SK-N-SH treated with all-trans-retinoic acid at 6 μM for 48 hours (cell line): ENCODE measurements at regions not wholly inside any gene's neighbourhood (a gene's known extent, or its start where the extent isn't known, plus 50 kb on each side); places are given as distances from the start of the nearest gene placed in this dataset.
A peak's percentile ranks its signal among the peaks of the same experiment; 100 is the strongest.

ENCODE experiments used
- ATAC-seq: fragments of 200-7000 bp; cut with Tn5 transposase; 3 replicates; pipeline ENCODE4 v1.9.1; 2020; ENCODE audit warnings: mild to moderate bottlenecking, moderate library complexity
- ARNTL ChIP-seq: fragments of 450-650 bp; formaldehyde crosslinking; IDR thresholded peaks from 2 replicates; pipeline ENCODE4 v1.5.0; 2020; ENCODE audit warnings: low read depth, mild to moderate bottlenecking, moderate library complexity, borderline replicate concordance
- BACH2 ChIP-seq: fragments of 250-450 bp; sonication (Bioruptor Pico); IDR thresholded peaks from 2 replicates; pipeline ENCODE4 v1.9.0; 2021; ENCODE audit warnings: mild to moderate bottlenecking, borderline replicate concordance
- CSDC2 ChIP-seq: fragments of 250-450 bp; sonication (Bioruptor Pico); IDR thresholded peaks from 2 replicates; pipeline ENCODE4 v1.5.0; 2020; ENCODE audit warnings: mild to moderate bottlenecking, moderate library complexity
- GLIS3 ChIP-seq: fragments of 250-450 bp; sonication (Bioruptor Pico); IDR thresholded peaks from 2 replicates; pipeline ENCODE4 v1.5.0; 2020; ENCODE audit warnings: mild to moderate bottlenecking, moderate library complexity
- OSR1 ChIP-seq: fragments of 250-450 bp; sonication (Bioruptor Pico); IDR thresholded peaks from 2 replicates; pipeline ENCODE4 v1.8.0; 2022; ENCODE audit warnings: moderate library complexity, mild to moderate bottlenecking, inconsistent platforms
- PPARA ChIP-seq: fragments of 250-450 bp; sonication (Bioruptor Pico); IDR thresholded peaks from 2 replicates; pipeline ENCODE4 v1.5.0; 2020; ENCODE audit warnings: mild to moderate bottlenecking, borderline replicate concordance
- RARB ChIP-seq: fragments of 250-450 bp; sonication (Bioruptor Pico); IDR thresholded peaks from 2 replicates; pipeline ENCODE4 v1.8.0; 2021; ENCODE audit warnings: mild to moderate bottlenecking, moderate library complexity
- TCF4 ChIP-seq: fragments of 250-450 bp; sonication (Bioruptor Pico); IDR thresholded peaks from 2 replicates; pipeline ENCODE4 v1.8.0; 2021; ENCODE audit warnings: mild to moderate bottlenecking, moderate library complexity, borderline replicate concordance
- TOX ChIP-seq: fragments of 250-450 bp; sonication (Bioruptor Pico); IDR thresholded peaks from 2 replicates; pipeline ENCODE4 v1.8.0; 2021; ENCODE audit warnings: mild to moderate bottlenecking, moderate library complexity, borderline replicate concordance
- ZFP3 ChIP-seq: fragments of 250-450 bp; sonication (Bioruptor Pico); IDR thresholded peaks from 2 replicates; pipeline ENCODE4 v1.5.0; 2020; ENCODE audit warnings: mild to moderate bottlenecking, moderate library complexity
- ZNF565 ChIP-seq: fragments of 450-650 bp; formaldehyde crosslinking; conservative IDR thresholded peaks from 2 replicates; pipeline ENCODE4 v1.5.0; 2020; ENCODE audit warnings: low read depth, mild to moderate bottlenecking, moderate library complexity
- ZNF8 ChIP-seq: fragments of 450-650 bp; formaldehyde crosslinking; IDR thresholded peaks from 2 replicates; pipeline ENCODE4 v1.5.0; 2020; ENCODE audit warnings: mild to moderate bottlenecking, moderate library complexity
- TF ChIP-seq, protein P1 (sequence below): fragments of 250-450 bp; sonication (Bioruptor Pico); IDR thresholded peaks from 2 replicates; pipeline ENCODE4 v1.8.0; 2020; ENCODE audit warnings: mild to moderate bottlenecking, moderate library complexity, borderline replicate concordance
- TF ChIP-seq, protein P2 (sequence below): fragments of 250-450 bp; sonication (Bioruptor Pico); IDR thresholded peaks from 2 replicates; pipeline ENCODE4 v1.5.0; 2020; ENCODE audit warnings: mild to moderate bottlenecking, moderate library complexity
- TF ChIP-seq, protein P3 (sequence below): fragments of 250-450 bp; sonication (Bioruptor Pico); IDR thresholded peaks from 2 replicates; pipeline ENCODE4 v1.8.0; 2021; ENCODE audit warnings: low read depth, mild to moderate bottlenecking, moderate library complexity, borderline replicate concordance
- TF ChIP-seq, protein P4 (sequence below): fragments of 250-450 bp; sonication (Bioruptor Pico); IDR thresholded peaks from 2 replicates; pipeline ENCODE4 v1.5.1; 2021; ENCODE audit warnings: mild to moderate bottlenecking, moderate library complexity

DNA sequence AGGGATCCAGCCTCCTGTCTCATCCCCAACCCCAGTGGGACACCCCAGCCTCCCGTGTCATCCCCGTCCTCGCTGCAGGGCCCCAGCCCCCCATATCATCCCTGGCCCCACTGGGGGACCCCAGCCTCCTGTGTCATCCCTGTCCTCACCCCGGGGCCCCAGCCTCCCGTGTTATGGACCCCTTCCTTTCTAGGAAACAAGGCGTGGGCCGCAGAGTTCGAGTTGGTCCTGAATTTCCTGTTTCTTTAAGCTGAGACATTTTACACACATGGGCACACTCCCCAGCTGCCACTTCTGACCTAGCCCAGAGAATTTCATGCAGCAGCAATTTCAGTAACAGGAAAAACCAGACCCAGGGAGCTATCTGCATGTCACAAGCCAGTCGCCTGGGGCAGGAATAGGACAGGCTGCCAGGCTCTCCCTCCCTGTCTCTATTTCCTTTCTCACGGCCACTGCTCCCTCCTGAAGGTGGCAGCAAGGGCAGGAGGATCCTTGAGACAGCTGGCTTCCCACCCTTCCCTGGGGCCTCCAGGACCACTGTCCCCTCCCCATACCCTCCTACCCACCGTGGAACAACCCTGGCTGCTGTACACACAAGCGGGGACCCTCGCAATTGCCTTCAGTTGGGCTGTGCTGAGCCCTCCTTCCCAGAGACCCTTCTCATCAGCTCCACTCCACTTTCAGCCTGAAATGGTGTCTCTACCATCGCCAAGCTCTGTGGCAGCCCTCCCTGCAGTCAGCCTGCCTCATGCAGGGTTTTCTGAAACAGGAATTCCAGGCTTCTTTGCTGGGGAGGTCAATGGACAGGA, 141.9 kb upstream of the ID2 start:
- TF ChIP-seq ARNTL (CRISPR knock-in tag) (no peak), ZFP3 (CRISPR knock-in tag) (no peak), TOX (CRISPR knock-in tag) (no peak), OSR1 (no peak), GLIS3 (CRISPR knock-in tag) (no peak), PPARA (CRISPR knock-in tag) (no peak), TCF4 (CRISPR knock-in tag) (peak; percentile 69; the same call in 1 of the 2 replicates), RARB (no peak), CSDC2 (CRISPR knock-in tag) (no peak)
- TF ChIP-seq, protein P1, sequence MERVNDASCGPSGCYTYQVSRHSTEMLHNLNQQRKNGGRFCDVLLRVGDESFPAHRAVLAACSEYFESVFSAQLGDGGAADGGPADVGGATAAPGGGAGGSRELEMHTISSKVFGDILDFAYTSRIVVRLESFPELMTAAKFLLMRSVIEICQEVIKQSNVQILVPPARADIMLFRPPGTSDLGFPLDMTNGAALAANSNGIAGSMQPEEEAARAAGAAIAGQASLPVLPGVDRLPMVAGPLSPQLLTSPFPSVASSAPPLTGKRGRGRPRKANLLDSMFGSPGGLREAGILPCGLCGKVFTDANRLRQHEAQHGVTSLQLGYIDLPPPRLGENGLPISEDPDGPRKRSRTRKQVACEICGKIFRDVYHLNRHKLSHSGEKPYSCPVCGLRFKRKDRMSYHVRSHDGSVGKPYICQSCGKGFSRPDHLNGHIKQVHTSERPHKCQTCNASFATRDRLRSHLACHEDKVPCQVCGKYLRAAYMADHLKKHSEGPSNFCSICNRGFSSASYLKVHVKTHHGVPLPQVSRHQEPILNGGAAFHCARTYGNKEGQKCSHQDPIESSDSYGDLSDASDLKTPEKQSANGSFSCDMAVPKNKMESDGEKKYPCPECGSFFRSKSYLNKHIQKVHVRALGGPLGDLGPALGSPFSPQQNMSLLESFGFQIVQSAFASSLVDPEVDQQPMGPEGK (CRISPR knock-in tag) = no peak
- TF ChIP-seq, protein P2, sequence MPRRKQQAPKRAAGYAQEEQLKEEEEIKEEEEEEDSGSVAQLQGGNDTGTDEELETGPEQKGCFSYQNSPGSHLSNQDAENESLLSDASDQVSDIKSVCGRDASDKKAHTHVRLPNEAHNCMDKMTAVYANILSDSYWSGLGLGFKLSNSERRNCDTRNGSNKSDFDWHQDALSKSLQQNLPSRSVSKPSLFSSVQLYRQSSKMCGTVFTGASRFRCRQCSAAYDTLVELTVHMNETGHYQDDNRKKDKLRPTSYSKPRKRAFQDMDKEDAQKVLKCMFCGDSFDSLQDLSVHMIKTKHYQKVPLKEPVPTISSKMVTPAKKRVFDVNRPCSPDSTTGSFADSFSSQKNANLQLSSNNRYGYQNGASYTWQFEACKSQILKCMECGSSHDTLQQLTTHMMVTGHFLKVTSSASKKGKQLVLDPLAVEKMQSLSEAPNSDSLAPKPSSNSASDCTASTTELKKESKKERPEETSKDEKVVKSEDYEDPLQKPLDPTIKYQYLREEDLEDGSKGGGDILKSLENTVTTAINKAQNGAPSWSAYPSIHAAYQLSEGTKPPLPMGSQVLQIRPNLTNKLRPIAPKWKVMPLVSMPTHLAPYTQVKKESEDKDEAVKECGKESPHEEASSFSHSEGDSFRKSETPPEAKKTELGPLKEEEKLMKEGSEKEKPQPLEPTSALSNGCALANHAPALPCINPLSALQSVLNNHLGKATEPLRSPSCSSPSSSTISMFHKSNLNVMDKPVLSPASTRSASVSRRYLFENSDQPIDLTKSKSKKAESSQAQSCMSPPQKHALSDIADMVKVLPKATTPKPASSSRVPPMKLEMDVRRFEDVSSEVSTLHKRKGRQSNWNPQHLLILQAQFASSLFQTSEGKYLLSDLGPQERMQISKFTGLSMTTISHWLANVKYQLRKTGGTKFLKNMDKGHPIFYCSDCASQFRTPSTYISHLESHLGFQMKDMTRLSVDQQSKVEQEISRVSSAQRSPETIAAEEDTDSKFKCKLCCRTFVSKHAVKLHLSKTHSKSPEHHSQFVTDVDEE (CRISPR knock-in tag) = peak; percentile 80; the same call in 1 of the 2 replicates
- TF ChIP-seq, protein P3, sequence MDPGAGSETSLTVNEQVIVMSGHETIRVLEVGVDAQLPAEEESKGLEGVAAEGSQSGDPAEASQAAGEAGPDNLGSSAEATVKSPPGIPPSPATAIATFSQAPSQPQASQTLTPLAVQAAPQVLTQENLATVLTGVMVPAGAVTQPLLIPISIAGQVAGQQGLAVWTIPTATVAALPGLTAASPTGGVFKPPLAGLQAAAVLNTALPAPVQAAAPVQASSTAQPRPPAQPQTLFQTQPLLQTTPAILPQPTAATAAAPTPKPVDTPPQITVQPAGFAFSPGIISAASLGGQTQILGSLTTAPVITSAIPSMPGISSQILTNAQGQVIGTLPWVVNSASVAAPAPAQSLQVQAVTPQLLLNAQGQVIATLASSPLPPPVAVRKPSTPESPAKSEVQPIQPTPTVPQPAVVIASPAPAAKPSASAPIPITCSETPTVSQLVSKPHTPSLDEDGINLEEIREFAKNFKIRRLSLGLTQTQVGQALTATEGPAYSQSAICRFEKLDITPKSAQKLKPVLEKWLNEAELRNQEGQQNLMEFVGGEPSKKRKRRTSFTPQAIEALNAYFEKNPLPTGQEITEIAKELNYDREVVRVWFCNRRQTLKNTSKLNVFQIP (CRISPR knock-in tag) = no peak
- TF ChIP-seq, protein P4, sequence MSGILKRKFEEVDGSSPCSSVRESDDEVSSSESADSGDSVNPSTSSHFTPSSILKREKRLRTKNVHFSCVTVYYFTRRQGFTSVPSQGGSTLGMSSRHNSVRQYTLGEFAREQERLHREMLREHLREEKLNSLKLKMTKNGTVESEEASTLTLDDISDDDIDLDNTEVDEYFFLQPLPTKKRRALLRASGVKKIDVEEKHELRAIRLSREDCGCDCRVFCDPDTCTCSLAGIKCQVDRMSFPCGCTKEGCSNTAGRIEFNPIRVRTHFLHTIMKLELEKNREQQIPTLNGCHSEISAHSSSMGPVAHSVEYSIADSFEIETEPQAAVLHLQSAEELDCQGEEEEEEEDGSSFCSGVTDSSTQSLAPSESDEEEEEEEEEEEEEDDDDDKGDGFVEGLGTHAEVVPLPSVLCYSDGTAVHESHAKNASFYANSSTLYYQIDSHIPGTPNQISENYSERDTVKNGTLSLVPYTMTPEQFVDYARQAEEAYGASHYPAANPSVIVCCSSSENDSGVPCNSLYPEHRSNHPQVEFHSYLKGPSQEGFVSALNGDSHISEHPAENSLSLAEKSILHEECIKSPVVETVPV (CRISPR knock-in tag) = no peak

DNA sequence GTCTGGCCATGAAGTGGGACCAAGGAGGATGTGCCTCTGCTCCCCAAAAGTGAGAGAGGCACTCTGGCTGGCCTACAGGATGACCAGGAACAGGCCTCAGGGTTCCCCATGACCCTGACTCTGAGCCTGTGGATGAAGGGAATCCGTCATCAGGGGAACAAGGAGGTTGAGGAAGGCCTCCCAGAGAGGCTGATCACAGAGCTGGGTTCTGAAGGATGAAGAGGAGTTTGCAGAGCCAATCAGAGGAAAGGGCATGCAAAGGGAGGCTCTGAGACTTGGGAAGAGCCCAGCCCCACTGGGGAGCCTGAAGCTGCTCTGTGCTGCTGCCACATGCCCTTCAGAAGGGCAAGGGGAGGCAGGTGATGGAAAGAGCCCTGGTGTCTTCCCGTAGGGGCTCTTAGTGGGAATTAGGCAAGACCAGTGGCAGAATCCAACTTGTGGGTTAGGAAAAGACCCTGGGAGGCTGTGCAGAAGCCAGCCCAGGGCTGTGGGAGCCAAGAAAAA, 141.3 kb upstream of the ID2 start:
- peak; percentile 97 for TF ChIP-seq ZFP3 (CRISPR knock-in tag)
- TF ChIP-seq, protein P2 (CRISPR knock-in tag) = no peak
- TF ChIP-seq, protein P3 (CRISPR knock-in tag) = no peak
- no peak for TF ChIP-seq BACH2
- ATAC-seq = no peak

More for the DNA sequence above, 141.9 kb upstream of the ID2 start:
- ATAC-seq = no peak; the same call in 2 of the 3 replicates

DNA sequence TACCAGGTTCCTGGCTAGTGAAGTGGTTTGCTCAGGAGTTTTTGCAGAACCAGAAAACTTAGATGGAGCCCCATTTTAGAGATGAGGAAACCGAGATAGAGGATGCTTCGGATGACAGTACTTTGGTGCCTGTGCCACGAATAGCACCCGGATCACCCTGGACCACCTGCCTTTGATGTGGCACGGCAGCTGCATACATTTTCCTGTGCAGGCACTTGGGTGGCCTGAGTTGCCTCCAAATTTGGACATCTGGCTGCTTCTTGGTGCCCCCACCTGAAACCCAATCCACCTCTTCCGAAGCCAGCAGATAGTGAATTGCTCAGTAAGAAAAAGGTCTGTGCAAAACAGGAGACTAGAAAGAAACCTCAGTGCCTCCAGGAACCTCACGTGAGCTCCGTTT, 140.6 kb upstream of the ID2 start:
- ATAC-seq = no peak
- no peak for TF ChIP-seq ZNF8 (CRISPR knock-in tag)
- no peak for TF ChIP-seq ZFP3 (CRISPR knock-in tag)
- no peak for TF ChIP-seq ZNF565 (CRISPR knock-in tag)
- TF ChIP-seq, protein P2 (CRISPR knock-in tag) = no peak
- TF ChIP-seq GLIS3 (CRISPR knock-in tag) = no peak
- TF ChIP-seq BACH2 = no peak
- no peak for TF ChIP-seq OSR1
- TF ChIP-seq, protein P1 (CRISPR knock-in tag) = no peak
